Osteocyte (in vitro differentiated cells): ENCODE measurements at regions not wholly inside any gene's neighbourhood (a gene's known extent, or its start where the extent isn't known, plus 50 kb on each side); places are given as distances from the start of the nearest gene placed in this dataset.

Experiments
- DNase-seq: peaks from one replicate; pipeline ENCODE4 v3.0.0; 2021; ENCODE audit warnings: mixed read lengths; ENCODE audit not compliant: unreplicated experiment; ENCODE audit errors: extremely low spot score
- H3K27ac Mint-ChIP-seq: one replicate; pipeline ENCODE4 v1.8.0; 2021; ENCODE audit warnings: mild to moderate bottlenecking, mixed read lengths; ENCODE audit not compliant: unreplicated experiment
- H3K27me3 Mint-ChIP-seq: one replicate; pipeline ENCODE4 v1.8.0; 2021; ENCODE audit warnings: mixed read lengths; ENCODE audit not compliant: unreplicated experiment
- H3K36me3 Mint-ChIP-seq: one replicate; pipeline ENCODE4 v1.8.0; 2021; ENCODE audit warnings: mixed read lengths; ENCODE audit not compliant: unreplicated experiment
- H3K4me1 Mint-ChIP-seq: one replicate; pipeline ENCODE4 v1.8.0; 2021; ENCODE audit warnings: mixed read lengths; ENCODE audit not compliant: unreplicated experiment
- H3K4me3 Mint-ChIP-seq: one replicate; pipeline ENCODE4 v1.8.0; 2021; ENCODE audit warnings: mild to moderate bottlenecking, moderate library complexity, mixed read lengths; ENCODE audit not compliant: unreplicated experiment
- H3K9me3 Mint-ChIP-seq: one replicate; pipeline ENCODE4 v1.8.0; 2021; ENCODE audit warnings: mixed read lengths; ENCODE audit not compliant: unreplicated experiment
- TF ChIP-seq, protein P1 (sequence below): fragments of 200-600 bp; sonication (generic); IDR thresholded peaks from 2 replicates; pipeline ENCODE4 v1.5.0; 2021; ENCODE audit warnings: antibody characterized with exemption, mild to moderate bottlenecking, moderate library complexity

DNA sequence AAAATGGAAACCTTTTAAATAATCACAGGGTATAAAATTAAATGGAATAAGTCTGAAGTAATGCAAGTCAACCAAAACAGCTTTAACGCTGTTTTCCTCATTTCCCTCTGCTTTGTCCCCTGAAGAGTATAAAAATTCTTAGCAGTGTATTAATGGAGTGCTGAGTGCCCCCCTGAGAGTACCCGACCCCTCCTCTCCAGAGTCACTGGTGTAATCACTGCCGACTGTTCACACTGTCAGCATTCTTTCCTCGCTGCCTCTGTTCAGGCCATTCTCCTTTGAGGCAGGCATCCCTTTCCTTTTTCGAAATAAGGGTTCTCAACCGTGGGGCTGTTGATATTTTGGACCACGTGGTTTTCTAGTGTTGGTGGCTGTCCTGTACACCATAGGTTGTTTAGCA is 146.9 kb upstream of the SLC10A2 start:
- Mint-ChIP-seq H3K4me3 (no peak overlapping the region), H3K4me1 (no peaks in the 10 kb centered on the region), H3K27me3 (no peaks in the 10 kb centered on the region), H3K9me3 (no peaks in the 10 kb centered on the region), H3K36me3 (no peaks in the 10 kb centered on the region), H3K27ac (no peak overlapping the region)
- TF ChIP-seq, protein P1, sequence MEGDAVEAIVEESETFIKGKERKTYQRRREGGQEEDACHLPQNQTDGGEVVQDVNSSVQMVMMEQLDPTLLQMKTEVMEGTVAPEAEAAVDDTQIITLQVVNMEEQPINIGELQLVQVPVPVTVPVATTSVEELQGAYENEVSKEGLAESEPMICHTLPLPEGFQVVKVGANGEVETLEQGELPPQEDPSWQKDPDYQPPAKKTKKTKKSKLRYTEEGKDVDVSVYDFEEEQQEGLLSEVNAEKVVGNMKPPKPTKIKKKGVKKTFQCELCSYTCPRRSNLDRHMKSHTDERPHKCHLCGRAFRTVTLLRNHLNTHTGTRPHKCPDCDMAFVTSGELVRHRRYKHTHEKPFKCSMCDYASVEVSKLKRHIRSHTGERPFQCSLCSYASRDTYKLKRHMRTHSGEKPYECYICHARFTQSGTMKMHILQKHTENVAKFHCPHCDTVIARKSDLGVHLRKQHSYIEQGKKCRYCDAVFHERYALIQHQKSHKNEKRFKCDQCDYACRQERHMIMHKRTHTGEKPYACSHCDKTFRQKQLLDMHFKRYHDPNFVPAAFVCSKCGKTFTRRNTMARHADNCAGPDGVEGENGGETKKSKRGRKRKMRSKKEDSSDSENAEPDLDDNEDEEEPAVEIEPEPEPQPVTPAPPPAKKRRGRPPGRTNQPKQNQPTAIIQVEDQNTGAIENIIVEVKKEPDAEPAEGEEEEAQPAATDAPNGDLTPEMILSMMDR: no peak
- no peak for DNase-seq

DNA sequence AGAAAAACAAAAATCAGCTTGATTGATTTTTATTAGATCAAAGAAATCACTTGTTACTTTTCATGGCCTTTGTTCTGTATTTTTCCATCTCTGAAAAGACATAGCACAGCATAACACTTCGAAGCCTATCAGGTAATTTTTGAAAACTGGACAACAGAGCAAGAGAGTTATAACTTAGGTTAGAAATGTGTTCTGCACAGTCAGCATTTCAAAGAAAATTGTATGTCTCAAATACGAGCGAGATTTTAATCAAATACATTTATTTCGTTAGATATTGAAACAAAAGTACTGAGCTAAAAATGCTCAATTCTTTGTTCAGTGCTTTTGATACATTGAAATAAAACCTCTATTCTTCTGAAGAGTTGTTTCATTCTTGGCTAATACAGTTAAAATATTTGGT is 144.1 kb upstream of the SLC10A2 start:
- DNase-seq: no peak
- H3K4me1 Mint-ChIP-seq: no peaks in the 10 kb centered on the region
- H3K36me3 Mint-ChIP-seq: no peaks in the 10 kb centered on the region
- TF ChIP-seq, protein P1: no peak
- no peak overlapping the region for H3K4me3 Mint-ChIP-seq
- no peaks in the 10 kb centered on the region for H3K9me3 Mint-ChIP-seq
- no peak overlapping the region for H3K27ac Mint-ChIP-seq
- H3K27me3 Mint-ChIP-seq: no peaks in the 10 kb centered on the region

DNA sequence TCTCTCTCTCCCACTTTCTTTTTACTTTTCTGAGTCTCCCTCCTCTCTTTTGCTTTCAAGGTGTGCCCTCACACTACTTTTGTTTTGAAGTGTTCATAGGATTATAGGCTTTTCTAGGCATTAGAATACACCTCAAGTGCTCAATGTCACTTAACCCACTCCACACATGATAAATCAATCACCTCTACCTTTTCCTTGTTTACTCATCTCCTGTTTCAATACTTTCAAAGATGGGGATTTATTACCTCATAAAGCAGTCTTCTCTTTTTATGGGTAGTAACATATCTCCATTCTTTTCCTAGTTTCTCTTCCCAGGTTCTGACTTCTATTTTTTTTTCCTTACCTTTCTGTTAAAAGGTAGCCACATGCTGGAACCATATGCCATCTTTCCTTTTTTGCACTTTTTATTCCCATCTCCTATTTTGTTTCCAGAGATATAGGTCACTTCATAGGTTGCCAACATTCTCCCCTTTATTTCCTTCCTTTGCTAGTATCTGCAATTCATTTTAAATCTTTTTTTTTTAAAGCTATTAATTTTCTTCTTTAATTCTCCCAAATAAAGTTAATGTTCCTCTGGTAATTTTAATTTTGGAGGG is 137.6 kb upstream of the SLC10A2 start:
- H3K4me1 Mint-ChIP-seq: no peaks in the 10 kb centered on the region
- peaks cover 2% of the 10 kb centered on the region for H3K27me3 Mint-ChIP-seq
- TF ChIP-seq, protein P1: no peak
- no peak for DNase-seq
- no peaks in the 10 kb centered on the region for H3K9me3 Mint-ChIP-seq
- no peak overlapping the region for H3K4me3 Mint-ChIP-seq
- no peak overlapping the region for H3K27ac Mint-ChIP-seq
- H3K36me3 Mint-ChIP-seq: no peaks in the 10 kb centered on the region

DNA sequence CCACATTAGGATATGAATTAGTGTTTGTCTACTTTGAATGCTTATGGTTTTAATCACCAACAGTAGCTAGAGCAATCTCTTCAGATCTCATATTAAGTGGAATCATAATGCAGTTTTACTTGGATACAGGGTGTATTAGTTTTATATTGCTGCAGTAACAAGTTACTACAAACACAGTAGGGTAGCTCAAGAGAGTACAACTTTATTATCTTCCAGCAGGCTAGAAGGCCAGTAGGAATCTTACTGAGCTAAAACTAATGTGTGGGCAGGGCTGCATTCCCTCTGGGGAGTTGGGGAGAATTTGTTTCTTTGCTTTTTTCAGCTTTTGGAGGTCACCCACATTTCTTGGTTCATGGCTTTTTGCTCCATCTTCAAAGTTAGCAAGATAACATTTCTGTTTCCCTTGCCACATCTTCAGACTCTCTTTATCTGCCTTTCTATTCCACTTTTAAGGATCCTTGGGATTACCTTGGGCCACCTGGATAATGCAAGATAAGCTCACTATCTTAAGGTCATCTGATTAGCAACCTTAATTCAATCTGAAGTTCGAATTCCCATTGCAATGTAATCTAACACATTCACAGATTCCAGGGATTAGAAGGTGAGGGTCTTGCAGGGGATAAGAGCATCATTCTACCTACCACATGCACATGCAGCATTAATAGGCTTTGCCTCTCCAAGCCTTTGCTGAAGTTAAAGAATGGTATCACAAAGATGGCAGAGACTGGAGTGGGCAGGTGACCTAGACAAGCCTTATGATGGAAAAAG is 134.1 kb upstream of the SLC10A2 start:
- no peak for DNase-seq
- Mint-ChIP-seq H3K27me3 (peaks cover 2% of the 10 kb centered on the region), H3K4me1 (no peaks in the 10 kb centered on the region), H3K36me3 (no peaks in the 10 kb centered on the region), H3K9me3 (no peaks in the 10 kb centered on the region), H3K4me3 (no peak overlapping the region), H3K27ac (no peak overlapping the region)
- TF ChIP-seq, protein P1: no peak

DNA sequence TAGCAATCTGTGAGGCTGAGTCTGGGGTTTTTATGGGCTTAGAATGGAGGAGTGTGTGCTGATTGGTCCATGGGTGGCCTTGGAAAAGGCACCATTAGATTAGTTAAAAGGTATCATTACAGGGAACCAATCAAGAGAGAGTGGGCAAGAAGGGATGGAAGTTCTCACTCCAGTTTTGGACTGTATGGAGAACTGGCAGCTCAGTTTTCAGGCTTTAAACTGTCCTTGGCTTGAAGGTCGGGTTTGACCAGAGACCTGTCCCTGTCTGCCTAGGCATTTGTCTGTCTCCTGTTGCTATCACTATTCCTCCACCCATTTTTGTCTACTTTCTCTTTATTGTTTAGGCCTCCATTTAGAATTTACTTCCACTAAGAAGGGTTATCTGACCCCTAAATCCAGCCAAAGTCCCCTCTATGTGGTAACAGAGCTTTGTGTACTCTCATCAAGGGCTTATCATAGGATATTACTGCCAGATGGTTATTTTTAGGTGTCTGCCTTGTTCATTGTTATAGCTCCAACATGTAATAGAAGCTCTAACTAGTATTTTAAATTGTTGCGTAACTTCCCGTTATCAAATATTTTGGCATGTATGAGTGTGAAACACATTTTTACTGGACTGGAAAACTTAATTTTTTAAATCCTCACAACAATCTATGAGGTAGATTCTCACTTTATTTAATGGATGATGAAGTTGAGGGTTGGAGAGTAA is 133.3 kb upstream of the SLC10A2 start:
- peaks cover 2% of the 10 kb centered on the region for H3K27me3 Mint-ChIP-seq
- no peak for DNase-seq
- H3K4me3 Mint-ChIP-seq: no peak overlapping the region
- no peaks in the 10 kb centered on the region for H3K4me1 Mint-ChIP-seq
- TF ChIP-seq, protein P1: no peak
- H3K27ac Mint-ChIP-seq: no peak overlapping the region
- H3K9me3 Mint-ChIP-seq: no peaks in the 10 kb centered on the region
- no peaks in the 10 kb centered on the region for H3K36me3 Mint-ChIP-seq
